ENCODE measurements at regions not wholly inside any gene's neighbourhood (a gene's known extent, or its start where the extent isn't known, plus 50 kb on each side); places are given as distances from the start of the nearest gene placed in this dataset.

DNA sequence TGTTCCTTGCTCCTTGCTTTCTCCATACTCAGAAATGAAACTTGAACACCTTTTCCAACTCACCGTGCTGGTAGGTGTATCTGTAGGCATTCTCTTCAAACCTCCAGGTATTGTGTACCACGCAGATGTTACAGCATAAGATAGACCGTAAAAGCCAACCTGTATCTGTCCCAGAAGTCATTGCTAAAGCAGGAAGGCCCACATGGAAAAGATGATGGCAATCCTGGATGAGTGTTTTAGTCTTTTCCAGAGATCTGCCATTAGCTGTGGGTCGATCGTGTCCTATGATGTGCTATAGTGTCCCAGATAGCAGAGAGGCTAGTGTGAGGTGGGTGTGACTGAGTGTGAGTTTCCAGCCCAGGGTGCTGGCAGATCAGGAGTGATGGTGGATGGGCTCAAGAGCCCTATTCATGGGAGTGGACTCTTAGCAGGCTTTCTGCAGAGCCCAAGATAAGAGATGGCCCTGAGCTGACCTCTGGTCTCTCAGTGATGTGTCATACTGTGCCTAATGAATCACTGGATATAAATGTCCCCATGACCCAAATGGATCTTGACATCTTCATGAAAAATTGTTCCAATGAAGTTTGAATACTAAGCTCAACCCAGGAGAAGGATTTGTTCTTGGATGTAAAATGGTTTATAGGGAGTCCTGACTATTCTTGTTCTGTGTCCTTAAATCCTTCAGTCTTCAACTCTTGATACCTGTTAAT is 69.1 kb upstream of the WDR1 start:
- ATAC-seq (ENCODE audit: insufficient read depth, low read depth) (no peak), DNase-seq (no peak)
- H4K20me1 ChIP-seq (ENCODE audit: insufficient read depth, low read length) = no peaks in the 10 kb centered on the region
- no peak overlapping the region for H2AFZ ChIP-seq (ENCODE audit: low read depth, low read length)
- TF ChIP-seq CTCF (IDR thresholded peaks at IDR 0.05; ENCODE audit: borderline replicate concordance, extremely low read depth, low read length, poor library complexity, severe bottlenecking) (no peak), EZH2 (IDR thresholded peaks at IDR 0.05; ENCODE audit: borderline replicate concordance, low read depth, low read length, severe bottlenecking) (no peak)
- peaks cover 6% of the 10 kb centered on the region; the same call in 1 of the 2 replicates for H3K4me1 ChIP-seq (ENCODE audit: insufficient read depth, low read length)
- H3K4me3 ChIP-seq (ENCODE audit: low read depth in 1 of 2, low read length in 2 of 2) = no peak overlapping the region
- H3K9ac ChIP-seq (ENCODE audit: low read depth, low read length) = no peak overlapping the region
- no peaks in the 10 kb centered on the region for H3K79me2 ChIP-seq (ENCODE audit: insufficient read depth, low read length)
- H3K36me3 ChIP-seq (ENCODE audit: insufficient read depth, low read length) = no peaks in the 10 kb centered on the region
- H3K27ac ChIP-seq (ENCODE audit: low read length) = no peak overlapping the region
- no peak overlapping the region for H3K4me2 ChIP-seq (ENCODE audit: insufficient read depth, low read length)
- peaks cover 2% of the 10 kb centered on the region for H3K27me3 ChIP-seq (ENCODE audit: insufficient read depth, low read length, poor library complexity)
- no peaks in the 10 kb centered on the region for H3K9me3 ChIP-seq (ENCODE audit: insufficient read depth, low read length, severe bottlenecking)

- no peak overlapping the region for H3K4me3 ChIP-seq (ENCODE audit: low read depth in 1 of 2, low read length in 2 of 2)
- H3K4me1 ChIP-seq (ENCODE audit: insufficient read depth, low read length) = peaks cover 6% of the 10 kb centered on the region; the same call in 1 of the 2 replicates
- TF ChIP-seq EZH2 (IDR thresholded peaks at IDR 0.05; ENCODE audit: borderline replicate concordance, low read depth, low read length, severe bottlenecking) = no peak
- no peak for TF ChIP-seq CTCF (IDR thresholded peaks at IDR 0.05; ENCODE audit: borderline replicate concordance, extremely low read depth, low read length, poor library complexity, severe bottlenecking)
- H3K9ac ChIP-seq (ENCODE audit: low read depth, low read length) = no peak overlapping the region
- no peak overlapping the region for H3K4me2 ChIP-seq (ENCODE audit: insufficient read depth, low read length)
- no peaks in the 10 kb centered on the region for H3K36me3 ChIP-seq (ENCODE audit: insufficient read depth, low read length)
- no peaks in the 10 kb centered on the region for H3K79me2 ChIP-seq (ENCODE audit: insufficient read depth, low read length)
- ATAC-seq (ENCODE audit: insufficient read depth, low read depth) (no peak), DNase-seq (no peak)
- H4K20me1 ChIP-seq (ENCODE audit: insufficient read depth, low read length) = no peaks in the 10 kb centered on the region
- H3K9me3 ChIP-seq (ENCODE audit: insufficient read depth, low read length, severe bottlenecking) = no peaks in the 10 kb centered on the region
- H3K27ac ChIP-seq (ENCODE audit: low read length) = no peak overlapping the region
- peaks cover 2% of the 10 kb centered on the region for H3K27me3 ChIP-seq (ENCODE audit: insufficient read depth, low read length, poor library complexity)
- no peak overlapping the region for H2AFZ ChIP-seq (ENCODE audit: low read depth, low read length)
Measured at GRCh38 chr4:10184501-10184938, 67.9 kb upstream of the WDR1 start.

GRCh38 chr4:10184041-10184440 is 67.4 kb upstream of the WDR1 start:
- Histone ChIP-seq H3K79me2 (ENCODE audit: insufficient read depth, low read length) (no peaks in the 10 kb centered on the region), H2AFZ (ENCODE audit: low read depth, low read length) (no peak overlapping the region), H3K27me3 (ENCODE audit: insufficient read depth, low read length, poor library complexity) (peaks cover 2% of the 10 kb centered on the region), H4K20me1 (ENCODE audit: insufficient read depth, low read length) (no peaks in the 10 kb centered on the region), H3K27ac (ENCODE audit: low read length) (no peak overlapping the region), H3K36me3 (ENCODE audit: insufficient read depth, low read length) (no peaks in the 10 kb centered on the region), H3K9me3 (ENCODE audit: insufficient read depth, low read length, severe bottlenecking) (no peaks in the 10 kb centered on the region), H3K4me3 (ENCODE audit: low read depth in 1 of 2, low read length in 2 of 2) (no peak overlapping the region), H3K4me2 (ENCODE audit: insufficient read depth, low read length) (no peak overlapping the region), H3K4me1 (ENCODE audit: insufficient read depth, low read length) (peaks cover 6% of the 10 kb centered on the region; the same call in 1 of the 2 replicates), H3K9ac (ENCODE audit: low read depth, low read length) (no peak overlapping the region)
- DNase-seq = no peak
- ATAC-seq (ENCODE audit: insufficient read depth, low read depth) = no peak
- no peak for TF ChIP-seq CTCF (IDR thresholded peaks at IDR 0.05; ENCODE audit: borderline replicate concordance, extremely low read depth, low read length, poor library complexity, severe bottlenecking)
- no peak for TF ChIP-seq EZH2 (IDR thresholded peaks at IDR 0.05; ENCODE audit: borderline replicate concordance, low read depth, low read length, severe bottlenecking)

Measured in DND-41 (cell line).